DND-41 (cell line): ENCODE measurements at regions not wholly inside any gene's neighbourhood (a gene's known extent, or its start where the extent isn't known, plus 50 kb on each side); places are given as distances from the start of the nearest gene placed in this dataset.

ENCODE experiments used
- ATAC-seq: fragments of 200-7000 bp; cut with Tn5 transposase; 3 replicates; pipeline ENCODE4 v1.9.1; 2021; ENCODE audit warnings: low read depth; ENCODE audit not compliant: insufficient read depth
- DNase-seq: peaks from one replicate; pipeline ENCODE4 v3.0.0-alpha.2; 2020
- H2AFZ ChIP-seq: 2 replicates; pipeline ENCODE4 v1.6.0; 2012; ENCODE audit warnings: low read depth, low read length
- H3K27ac ChIP-seq: 2 replicates; pipeline ENCODE4 v1.5.1; 2012; ENCODE audit warnings: low read length, inconsistent platforms
- H3K27me3 ChIP-seq: fragments of 200-600 bp; sonication (generic); 2 replicates; pipeline ENCODE4 v1.6.0; 2012; ENCODE audit warnings: low read length, mild to moderate bottlenecking, inconsistent platforms; ENCODE audit not compliant: insufficient read depth, poor library complexity
- H3K36me3 ChIP-seq: 2 replicates; pipeline ENCODE4 v1.5.1; 2012; ENCODE audit warnings: low read length, inconsistent platforms; ENCODE audit not compliant: insufficient read depth
- H3K4me1 ChIP-seq: 2 replicates; pipeline ENCODE4 v1.5.1; 2012; ENCODE audit warnings: mild to moderate bottlenecking, low read length; ENCODE audit not compliant: insufficient read depth
- H3K4me2 ChIP-seq: 2 replicates; pipeline ENCODE4 v1.6.0; 2012; ENCODE audit warnings: mild to moderate bottlenecking, moderate library complexity, low read length, inconsistent platforms; ENCODE audit not compliant: insufficient read depth
- H3K4me3 ChIP-seq, 2 experiments: fragments of 200-600 bp in 1 of 2; shearing (Covaris generic) in 1 of 2; 2 replicates each; pipeline ENCODE4 v1.5.1; 2012 to 2016; ENCODE audit warnings: inconsistent platforms in 2 of 2, low read length in 2 of 2, mild to moderate bottlenecking in 2 of 2, low read depth in 1 of 2, moderate library complexity in 1 of 2
- H3K79me2 ChIP-seq: 2 replicates; pipeline ENCODE4 v1.6.0; 2012; ENCODE audit warnings: low read length, inconsistent platforms; ENCODE audit not compliant: insufficient read depth
- H3K9ac ChIP-seq: 2 replicates; pipeline ENCODE4 v1.6.0; 2012; ENCODE audit warnings: low read depth, mild to moderate bottlenecking, inconsistent platforms, low read length, moderate library complexity
- H3K9me3 ChIP-seq: 2 replicates; pipeline ENCODE4 v1.5.1; 2012; ENCODE audit warnings: low read length, moderate library complexity, mild to moderate bottlenecking, inconsistent platforms; ENCODE audit not compliant: insufficient read depth, severe bottlenecking
- H4K20me1 ChIP-seq: 2 replicates; pipeline ENCODE4 v1.6.0; 2012; ENCODE audit warnings: low read length; ENCODE audit not compliant: insufficient read depth
- EZH2 ChIP-seq: IDR thresholded peaks from 3 replicates; pipeline ENCODE4 v1.6.1; 2012; ENCODE audit warnings: borderline replicate concordance, low read depth, mild to moderate bottlenecking, moderate library complexity, low read length, inconsistent platforms; ENCODE audit not compliant: severe bottlenecking
- TF ChIP-seq, protein P1 (sequence below): IDR thresholded peaks from 2 replicates; pipeline ENCODE4 v1.5.1; 2012; ENCODE audit warnings: borderline replicate concordance, low read length, moderate library complexity, mild to moderate bottlenecking; ENCODE audit not compliant: poor library complexity, severe bottlenecking; ENCODE audit errors: extremely low read depth

DNA sequence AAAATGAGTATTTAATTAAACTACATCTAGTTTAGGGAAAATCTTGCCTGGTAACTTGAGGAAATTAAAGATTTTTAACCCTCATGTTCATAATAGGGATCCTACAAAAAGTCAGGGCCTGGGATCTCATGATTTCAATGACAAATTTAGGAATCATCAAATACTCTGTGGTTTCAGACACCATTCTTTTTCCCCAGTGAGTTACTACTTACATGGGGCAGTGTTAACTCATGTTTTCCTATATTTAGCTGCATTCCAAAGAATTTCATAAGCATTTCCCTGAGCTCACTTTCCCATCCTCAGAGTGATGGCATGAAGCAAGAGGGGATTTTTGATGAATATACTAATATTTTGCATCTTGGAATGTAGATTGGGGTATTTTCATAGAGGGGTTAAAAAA, 321.7 kb downstream of the CENPW start:
- DNase-seq (no peak), ATAC-seq (no peak)
- Histone ChIP-seq H3K27me3 (no peaks in the 10 kb centered on the region), H3K36me3 (no peaks in the 10 kb centered on the region), H3K9me3 (no peaks in the 10 kb centered on the region), H3K79me2 (no peaks in the 10 kb centered on the region), H3K4me1 (no peaks in the 10 kb centered on the region), H3K9ac (no peak overlapping the region), H4K20me1 (no peaks in the 10 kb centered on the region), H3K4me3 (no peak overlapping the region), H2AFZ (no peak overlapping the region), H3K4me2 (no peak overlapping the region), H3K27ac (no peak overlapping the region)
- TF ChIP-seq EZH2: no peak
- TF ChIP-seq, protein P1, sequence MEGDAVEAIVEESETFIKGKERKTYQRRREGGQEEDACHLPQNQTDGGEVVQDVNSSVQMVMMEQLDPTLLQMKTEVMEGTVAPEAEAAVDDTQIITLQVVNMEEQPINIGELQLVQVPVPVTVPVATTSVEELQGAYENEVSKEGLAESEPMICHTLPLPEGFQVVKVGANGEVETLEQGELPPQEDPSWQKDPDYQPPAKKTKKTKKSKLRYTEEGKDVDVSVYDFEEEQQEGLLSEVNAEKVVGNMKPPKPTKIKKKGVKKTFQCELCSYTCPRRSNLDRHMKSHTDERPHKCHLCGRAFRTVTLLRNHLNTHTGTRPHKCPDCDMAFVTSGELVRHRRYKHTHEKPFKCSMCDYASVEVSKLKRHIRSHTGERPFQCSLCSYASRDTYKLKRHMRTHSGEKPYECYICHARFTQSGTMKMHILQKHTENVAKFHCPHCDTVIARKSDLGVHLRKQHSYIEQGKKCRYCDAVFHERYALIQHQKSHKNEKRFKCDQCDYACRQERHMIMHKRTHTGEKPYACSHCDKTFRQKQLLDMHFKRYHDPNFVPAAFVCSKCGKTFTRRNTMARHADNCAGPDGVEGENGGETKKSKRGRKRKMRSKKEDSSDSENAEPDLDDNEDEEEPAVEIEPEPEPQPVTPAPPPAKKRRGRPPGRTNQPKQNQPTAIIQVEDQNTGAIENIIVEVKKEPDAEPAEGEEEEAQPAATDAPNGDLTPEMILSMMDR: no peak

DNA sequence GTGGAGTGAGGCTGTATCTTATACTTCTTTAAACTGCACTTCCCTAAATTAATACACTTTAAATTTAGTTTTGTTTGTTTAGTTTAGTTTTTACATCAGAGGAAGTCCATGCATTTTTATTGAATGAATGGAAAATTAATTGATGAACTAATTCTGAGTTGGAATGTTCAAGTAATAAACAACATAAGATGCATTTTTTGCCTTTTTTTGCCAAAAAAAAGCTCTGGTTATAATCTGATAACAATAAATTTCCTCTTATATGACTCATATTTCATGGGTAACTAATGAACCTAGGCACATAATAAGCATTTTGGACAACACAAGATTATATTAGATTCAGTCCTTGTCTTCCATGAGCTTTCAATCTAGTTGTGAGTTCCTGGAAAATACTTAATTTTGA, 323.1 kb downstream of the CENPW start:
- Histone ChIP-seq H3K27me3 (no peaks in the 10 kb centered on the region), H3K9ac (no peak overlapping the region), H3K27ac (no peak overlapping the region), H3K4me1 (no peaks in the 10 kb centered on the region), H3K79me2 (no peaks in the 10 kb centered on the region), H3K4me3 (no peak overlapping the region), H3K36me3 (no peaks in the 10 kb centered on the region), H3K4me2 (no peak overlapping the region), H2AFZ (no peak overlapping the region), H4K20me1 (no peaks in the 10 kb centered on the region), H3K9me3 (no peaks in the 10 kb centered on the region)
- DNase-seq (no peak), ATAC-seq (no peak)
- TF ChIP-seq, protein P1: no peak
- no peak for TF ChIP-seq EZH2

DNA sequence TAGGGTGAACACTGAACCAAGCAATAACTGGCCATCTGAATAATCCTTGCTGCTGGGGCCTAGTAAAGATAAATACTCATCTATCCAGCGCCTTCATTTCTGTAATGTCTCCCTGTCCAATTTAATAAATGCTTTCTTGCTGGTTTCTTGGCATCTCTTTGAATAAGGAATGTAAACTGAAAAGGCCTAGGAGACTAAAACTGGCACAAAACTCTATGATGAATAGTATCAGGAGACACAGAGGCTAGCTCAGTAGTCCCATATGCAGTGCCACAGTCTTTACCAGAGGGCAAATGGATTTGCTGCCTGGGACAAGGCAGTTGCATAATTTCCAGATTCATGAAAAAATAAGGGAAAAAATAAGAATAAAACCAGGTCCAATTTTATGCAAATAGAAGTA, 324.4 kb downstream of the CENPW start:
- Histone ChIP-seq H2AFZ (no peak overlapping the region), H3K4me3 (no peak overlapping the region), H4K20me1 (no peaks in the 10 kb centered on the region), H3K4me2 (no peak overlapping the region), H3K4me1 (no peaks in the 10 kb centered on the region), H3K27me3 (no peaks in the 10 kb centered on the region), H3K9me3 (no peaks in the 10 kb centered on the region), H3K9ac (no peak overlapping the region), H3K27ac (no peak overlapping the region), H3K79me2 (no peaks in the 10 kb centered on the region), H3K36me3 (no peaks in the 10 kb centered on the region)
- no peak for TF ChIP-seq EZH2
- TF ChIP-seq, protein P1: no peak
- ATAC-seq: no peak
- no peak for DNase-seq

DNA sequence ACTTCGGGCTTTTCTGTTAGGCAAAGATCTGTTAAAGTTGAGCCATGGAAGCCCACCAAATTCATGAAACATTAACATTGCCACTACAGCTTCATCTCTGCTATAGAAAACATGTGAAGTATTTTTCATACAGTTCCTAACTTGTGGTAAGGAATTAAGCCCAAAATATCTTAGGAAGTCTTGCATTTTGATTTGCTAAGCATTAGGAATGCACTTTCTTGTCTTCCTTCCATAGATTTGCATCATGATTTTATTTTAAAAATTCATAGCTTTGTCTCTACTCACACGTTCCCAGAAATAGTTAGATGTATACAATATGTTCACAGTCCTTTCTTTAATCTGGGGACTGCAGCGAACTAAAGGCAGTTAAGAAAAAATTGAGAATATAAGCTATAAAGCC, 325.6 kb downstream of the CENPW start:
- Histone ChIP-seq H3K27me3 (no peaks in the 10 kb centered on the region), H3K9ac (no peak overlapping the region), H2AFZ (no peak overlapping the region), H3K4me1 (no peaks in the 10 kb centered on the region), H4K20me1 (no peaks in the 10 kb centered on the region), H3K79me2 (no peaks in the 10 kb centered on the region), H3K36me3 (no peaks in the 10 kb centered on the region), H3K27ac (no peak overlapping the region), H3K9me3 (no peaks in the 10 kb centered on the region), H3K4me3 (no peak overlapping the region), H3K4me2 (no peak overlapping the region)
- TF ChIP-seq, protein P1: no peak
- no peak for TF ChIP-seq EZH2
- no peak for ATAC-seq
- no peak for DNase-seq
